GDM1 (cell line): ENCODE measurements at regions not wholly inside any gene's neighbourhood (a gene's known extent, or its start where the extent isn't known, plus 50 kb on each side); places are given as distances from the start of the nearest gene placed in this dataset.
"Not testable (repeated sequence)": the region's sequence is repeated elsewhere in the genome, so short reads cannot be mapped to it uniquely, and the experiment has no call there.

Experiments used
- DNase-seq: peaks from one replicate; lab custom pipeline; 2025; lab: John Stamatoyannopoulos, UW

DNA sequence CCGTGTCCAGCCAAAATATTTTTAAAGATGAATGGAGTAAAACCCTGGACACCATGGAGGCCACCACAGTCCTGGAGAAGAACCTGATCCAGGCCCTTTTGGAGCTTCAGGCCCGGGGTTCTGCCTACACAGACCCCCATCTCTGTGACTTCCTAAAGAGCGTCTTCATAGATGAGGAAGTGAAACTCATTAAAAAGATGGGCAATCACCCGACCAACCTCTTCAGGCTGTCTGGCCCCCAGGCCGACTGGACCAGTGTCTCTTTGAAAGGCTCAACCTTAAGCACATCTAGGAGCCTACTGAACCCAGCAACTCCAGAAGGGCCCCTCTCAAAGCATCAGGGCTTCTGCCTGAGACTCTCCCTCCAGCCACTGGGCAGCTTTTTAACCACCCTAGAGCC lies 107.9 kb upstream of the FAM174B start:
- DNase-seq, result no peak

DNA sequence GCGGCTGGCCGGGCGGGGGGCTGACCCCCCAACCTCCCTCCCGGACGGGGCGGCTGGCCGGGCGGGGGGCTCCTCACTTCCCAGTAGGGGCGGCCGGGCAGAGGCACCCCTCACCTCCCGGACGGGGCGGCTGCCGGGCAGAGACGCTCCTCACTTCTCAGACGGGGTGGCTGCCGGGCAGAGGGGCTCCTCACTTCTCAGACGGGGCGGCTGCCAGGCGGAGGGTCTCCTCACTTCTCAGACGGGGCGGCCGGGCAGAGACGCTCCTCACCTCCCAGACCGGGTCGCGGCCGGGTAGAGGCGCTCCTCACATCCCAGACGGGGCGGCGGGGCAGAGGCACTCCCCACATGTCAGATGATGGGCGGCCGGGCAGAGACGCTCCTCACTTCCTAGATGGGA lies 112.6 kb upstream of the FAM174B start:
- DNase-seq, result not testable (repeated sequence)

DNA sequence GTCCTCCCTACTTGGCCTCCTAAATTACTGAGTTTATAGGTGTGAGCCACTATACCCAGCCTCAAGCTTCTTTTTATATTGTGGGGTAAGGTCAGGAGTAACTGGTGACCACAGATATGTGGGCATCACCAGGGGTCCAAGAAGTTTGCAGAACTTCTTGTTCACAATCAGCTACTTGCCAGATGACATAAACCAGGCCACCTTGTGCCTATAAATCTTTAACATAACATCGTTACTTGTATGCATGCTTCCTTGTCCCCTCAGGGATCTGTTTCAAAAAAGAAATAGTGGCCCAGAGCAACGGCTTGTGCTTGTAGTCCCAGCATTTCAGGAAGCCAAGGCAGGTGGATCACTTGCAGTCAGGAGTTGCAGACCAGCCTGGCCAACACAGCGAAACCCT lies 115.1 kb upstream of the FAM174B start:
- no peak for DNase-seq

DNA sequence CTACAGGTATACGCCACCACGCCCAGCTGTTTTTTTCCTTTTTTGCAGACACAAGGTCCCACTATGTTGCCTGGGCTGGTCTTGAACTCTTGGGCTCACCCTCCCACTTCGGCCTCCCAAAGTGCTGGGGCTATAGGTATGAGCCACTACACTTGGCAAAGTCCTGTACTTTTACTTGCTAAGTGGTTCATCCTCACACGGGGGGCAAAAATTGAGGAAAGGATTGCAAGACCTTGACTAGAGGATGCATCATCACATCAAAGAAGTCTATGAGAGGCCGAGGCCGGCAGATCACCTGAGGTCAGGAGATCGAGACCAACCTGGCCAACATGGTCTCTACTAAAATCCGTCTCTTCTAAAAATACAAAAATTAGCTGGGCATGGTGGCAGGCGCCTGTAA lies 116.5 kb upstream of the FAM174B start:
- no peak for DNase-seq

DNA sequence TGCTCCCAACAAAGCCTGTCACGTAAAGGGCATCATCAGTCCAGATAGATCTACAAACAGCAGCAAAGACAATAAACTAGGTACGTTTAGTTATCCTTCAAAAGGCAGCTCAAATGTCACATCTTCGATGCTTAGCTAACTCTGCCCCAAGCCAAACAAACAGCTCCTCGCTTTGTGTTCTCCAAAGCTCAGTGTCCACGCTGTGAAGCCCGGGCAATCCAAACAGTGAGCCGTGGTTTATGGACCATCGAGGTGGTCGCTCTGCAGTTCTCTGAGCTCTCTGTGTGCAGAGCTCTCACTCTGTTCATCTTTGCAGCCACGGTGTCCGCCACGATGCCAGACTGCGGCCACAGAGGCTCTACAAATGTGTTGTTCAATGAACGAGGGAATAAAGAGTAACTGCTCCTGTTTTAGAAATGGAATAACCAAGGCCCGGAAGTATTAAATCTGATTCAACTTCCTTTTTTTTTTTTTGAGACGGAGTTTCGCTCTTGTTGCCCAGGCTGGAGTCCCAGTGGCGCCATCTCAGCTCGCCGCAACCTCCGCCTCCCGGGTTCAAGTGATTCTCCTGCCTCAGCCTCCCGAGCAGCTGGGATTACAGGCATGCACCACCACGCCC lies 117.2 kb upstream of the FAM174B start:
- no peak for DNase-seq

DNA sequence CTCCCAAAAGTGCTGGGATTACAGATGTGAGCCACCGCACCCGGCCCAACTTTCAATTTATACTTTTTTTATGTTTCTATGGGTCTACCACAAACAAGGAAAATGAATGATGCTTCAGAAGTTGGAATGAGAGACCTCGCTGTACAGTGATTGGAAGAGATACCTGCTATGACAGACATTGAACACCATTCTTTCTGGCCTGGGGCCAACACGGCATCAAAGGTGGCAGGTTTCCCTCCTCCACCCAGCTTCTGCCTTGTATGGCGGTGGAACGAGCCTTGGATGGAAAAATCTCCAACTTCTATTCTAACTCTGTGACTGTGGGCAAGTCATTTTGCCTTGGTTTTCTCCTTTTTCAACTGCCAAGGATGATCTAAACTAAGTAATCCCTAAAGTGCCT lies 117.8 kb upstream of the FAM174B start:
- no peak for DNase-seq

DNA sequence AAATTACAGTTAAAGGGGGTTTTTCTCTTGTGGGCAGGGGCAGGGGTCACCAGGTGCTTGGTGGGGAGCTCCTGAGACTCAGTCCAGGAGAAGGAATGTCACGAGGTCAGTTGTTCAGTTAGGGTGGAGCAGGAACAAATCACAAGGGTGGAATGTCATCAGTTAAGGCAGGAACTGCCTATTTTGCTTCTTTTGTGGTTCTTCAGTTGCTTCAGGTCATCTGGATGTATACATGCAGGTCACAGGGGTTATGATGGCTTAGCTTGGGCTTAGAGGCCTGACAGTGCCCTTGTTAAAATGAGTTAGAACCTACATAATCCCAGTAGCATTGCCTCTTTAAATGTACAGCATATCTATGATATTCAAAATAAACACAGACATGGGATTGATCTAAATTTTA lies 120.2 kb upstream of the CHD2 start:
- no peak for DNase-seq

DNA sequence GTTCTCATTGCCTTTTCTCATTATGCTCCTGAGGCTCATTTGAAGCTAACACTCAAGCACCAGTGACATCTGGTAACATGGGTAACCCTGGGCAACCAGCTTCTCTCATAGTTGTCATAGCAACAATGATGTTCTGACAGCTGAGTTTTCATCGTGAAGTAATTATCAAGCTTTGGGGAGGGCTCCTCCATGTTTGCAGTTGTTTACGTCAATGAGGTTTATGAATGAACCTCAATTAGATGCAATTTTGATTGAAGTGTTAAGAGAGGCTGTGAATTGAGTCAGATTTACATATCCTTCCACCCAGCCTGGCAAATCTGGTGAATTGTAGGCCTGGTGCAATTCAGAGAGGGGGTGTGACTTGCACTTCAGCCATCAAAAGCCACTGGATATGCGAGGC lies 119.3 kb upstream of the CHD2 start:
- DNase-seq, result no peak

DNA sequence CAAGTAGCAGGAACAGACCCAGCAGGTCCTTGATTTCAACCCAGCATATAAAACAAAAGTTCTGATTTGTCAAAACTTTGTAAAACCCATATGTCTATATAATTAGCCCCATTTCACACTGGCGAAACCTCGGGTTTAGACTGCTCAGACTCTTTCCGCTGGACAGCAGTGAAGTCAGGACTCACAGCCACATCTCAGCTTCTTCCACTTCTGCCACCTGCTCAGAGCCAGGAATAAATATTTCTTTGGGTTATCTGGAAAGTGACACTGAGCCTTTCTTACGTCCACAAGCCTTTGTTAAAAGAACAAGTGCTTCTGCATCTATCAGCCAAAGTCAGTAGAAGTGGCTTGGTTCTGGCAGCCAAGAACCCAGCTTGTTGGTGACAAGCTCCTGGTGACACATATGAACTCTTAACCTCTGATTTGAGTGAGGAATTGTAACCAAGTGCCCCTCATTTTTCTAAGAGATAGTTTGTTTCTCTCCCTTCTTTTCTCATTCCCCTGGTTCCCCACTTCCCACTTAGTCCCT lies 118.1 kb upstream of the CHD2 start:
- DNase-seq, result no peak

DNA sequence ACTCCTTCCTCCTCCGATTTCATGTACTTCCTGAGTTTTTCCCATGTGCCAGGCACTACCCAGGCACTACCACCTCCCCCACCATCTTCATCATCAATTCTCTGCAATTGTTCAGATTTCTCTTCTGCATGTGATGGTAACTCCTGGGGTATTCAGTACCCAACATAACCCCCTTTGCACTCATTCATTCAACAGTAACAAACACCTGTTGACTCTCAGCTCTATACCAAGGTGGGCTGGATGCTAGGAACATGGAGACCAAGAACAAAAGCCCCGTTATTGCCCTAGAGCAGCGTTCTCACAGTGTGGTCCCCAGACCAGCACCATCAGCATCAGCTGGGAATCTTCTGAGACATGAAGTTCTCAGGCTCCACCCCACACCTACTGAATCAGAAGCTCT lies 113.0 kb upstream of the CHD2 start:
- no peak for DNase-seq

DNA sequence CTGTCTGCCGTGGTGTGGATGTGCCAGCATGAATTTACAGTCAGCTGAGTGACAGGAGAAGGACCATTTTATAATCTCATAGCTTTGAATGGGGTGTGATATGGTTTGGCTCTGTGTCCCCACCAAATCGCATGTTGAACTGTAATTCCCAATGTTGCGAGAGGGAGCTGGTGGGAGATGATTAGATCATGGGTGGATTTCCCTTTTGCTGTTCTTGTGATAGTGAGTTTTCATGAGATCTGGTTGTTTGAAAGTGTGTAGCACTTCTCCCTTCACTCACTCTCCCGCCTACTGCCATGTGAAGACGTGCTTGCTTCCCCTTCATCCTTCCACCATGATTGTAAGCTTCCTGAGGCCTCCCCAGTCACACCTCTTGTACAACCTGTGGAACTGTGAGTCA lies 111.9 kb upstream of the CHD2 start:
- DNase-seq, result no peak

DNA sequence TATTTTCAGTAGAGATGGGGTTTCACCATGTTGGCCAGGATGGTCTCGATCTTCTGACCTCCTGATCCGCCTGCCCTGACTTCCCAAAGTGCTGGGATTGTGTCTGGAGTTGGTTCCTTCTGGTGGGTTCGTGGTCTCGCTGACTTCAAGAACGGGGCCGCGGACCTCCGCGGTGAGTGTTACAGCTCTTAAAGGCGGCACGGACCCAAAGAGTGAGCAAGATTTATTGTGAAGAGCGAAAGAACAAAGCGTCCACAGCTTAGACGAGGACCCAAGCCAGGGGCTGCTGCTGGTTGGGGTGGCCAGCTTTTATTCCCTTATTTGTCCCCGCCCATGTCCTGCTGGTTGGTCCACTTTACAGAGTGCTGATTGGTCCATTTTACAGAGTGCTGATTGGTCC lies 111.3 kb upstream of the CHD2 start:
- DNase-seq, result not testable (repeated sequence)

DNA sequence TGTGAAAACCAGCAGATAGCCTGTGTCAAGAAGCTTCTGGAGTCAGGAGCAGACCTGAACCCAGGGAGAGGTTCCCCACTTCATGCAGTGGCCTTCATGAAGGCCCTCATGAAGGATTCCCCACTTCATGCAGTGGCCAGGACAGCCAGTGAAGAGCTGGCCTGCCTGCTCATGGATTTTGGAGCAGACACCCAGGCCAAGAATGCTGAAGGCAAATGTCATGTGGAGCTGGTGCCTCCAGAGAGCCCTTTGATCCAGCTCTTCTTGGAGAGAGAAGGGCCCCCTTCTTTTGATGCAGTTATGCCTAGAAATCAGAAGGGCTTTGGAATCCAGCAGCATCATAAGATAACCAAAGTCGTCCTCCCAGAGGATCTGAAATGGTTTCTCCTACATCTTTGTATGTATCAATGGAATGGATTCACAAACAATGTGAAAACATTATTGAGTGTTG lies 103.9 kb upstream of the CHD2 start:
- DNase-seq, result no peak

DNA sequence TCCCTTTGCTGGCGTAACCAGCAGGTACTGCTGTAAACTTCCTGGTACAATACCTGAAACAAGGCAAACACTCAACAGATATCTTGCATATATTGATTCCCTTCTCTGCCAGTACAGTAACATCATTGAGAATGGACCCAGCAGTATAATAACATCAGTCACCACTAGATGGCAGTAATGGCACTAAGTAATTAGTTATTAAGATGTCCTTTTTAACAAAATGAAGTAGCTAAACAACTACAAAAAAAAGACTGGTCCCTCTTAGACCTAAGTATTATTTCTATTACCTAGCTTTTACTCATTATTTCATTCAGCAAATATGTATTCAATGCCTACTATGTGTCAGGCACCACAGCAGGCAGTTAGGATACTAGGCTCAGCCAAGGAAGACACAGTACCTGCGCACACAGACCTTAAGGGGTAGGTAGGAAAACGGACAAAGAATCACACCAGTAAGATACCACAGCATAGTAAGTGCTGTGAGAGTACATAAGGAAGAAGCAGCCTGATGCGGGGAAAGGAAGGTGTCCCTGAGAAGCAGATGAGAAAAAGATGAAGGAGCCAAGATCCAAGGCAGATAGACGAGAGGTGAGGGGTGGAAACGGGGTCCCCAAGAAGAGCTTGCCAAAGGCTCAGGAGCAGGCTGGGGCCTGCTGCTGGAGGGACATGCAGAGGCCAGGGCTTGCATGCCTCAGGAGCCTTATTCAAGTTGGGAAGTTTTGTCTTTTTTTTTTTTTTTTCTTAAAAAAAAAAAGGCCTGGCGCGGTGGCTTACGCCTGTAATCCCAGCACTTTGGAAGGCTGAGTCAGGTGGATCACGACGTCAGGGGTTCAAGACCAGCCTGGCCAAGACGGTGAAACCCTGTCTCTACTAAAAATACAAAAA lies 102.7 kb upstream of the CHD2 start:
- DNase-seq, result peak; percentile 33

DNA sequence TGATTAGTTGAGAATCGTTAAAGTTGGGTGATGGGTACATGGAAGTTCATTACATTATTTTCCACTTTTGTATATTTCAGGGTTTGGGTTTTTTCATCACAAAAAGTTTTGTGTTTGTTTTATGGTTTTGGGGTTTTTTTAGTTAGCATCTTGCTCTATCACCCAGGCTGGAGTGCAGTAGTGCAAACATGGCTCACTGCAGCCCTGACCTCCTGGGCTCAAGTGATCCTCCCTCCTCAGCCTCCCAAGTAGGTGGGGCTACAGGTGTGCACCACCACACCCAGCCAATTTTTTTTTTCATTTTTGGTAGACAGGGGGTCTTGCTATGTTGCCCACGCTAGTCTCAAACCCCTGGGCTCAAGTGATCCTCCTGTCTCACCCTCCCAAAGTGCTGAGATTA lies 100.1 kb upstream of the CHD2 start:
- no peak for DNase-seq

DNA sequence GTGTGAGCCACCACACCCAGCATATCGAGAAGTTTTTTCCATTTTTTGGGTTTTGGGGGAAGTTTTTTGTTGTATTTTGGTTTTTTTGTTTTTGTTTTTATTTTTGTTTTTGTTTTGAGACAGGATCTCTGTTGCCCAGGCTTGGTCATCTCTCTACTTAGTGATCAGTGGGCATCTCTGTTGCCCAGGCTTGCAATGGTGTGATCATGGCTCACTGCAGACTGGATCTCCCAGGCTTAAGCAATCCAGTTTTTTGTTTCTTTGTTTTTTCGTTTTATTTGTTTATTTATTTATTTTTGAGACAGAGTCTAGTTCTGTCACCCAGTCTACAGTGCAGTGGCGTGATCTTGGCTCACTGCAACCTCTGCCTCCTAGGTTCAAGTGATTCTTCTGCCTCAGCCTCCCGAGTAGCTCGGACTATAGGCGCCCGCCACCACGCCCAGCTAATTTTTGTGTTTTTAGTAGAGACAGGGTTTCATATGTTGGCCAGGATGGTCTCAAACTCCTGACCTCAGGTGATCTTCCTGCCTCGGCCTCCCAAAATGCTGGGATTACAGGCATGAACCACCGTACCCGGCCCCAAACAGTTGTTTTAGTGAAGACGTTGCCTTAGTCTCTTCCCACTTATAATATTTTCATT lies 99.6 kb upstream of the CHD2 start:
- DNase-seq, result not testable (repeated sequence)

DNA sequence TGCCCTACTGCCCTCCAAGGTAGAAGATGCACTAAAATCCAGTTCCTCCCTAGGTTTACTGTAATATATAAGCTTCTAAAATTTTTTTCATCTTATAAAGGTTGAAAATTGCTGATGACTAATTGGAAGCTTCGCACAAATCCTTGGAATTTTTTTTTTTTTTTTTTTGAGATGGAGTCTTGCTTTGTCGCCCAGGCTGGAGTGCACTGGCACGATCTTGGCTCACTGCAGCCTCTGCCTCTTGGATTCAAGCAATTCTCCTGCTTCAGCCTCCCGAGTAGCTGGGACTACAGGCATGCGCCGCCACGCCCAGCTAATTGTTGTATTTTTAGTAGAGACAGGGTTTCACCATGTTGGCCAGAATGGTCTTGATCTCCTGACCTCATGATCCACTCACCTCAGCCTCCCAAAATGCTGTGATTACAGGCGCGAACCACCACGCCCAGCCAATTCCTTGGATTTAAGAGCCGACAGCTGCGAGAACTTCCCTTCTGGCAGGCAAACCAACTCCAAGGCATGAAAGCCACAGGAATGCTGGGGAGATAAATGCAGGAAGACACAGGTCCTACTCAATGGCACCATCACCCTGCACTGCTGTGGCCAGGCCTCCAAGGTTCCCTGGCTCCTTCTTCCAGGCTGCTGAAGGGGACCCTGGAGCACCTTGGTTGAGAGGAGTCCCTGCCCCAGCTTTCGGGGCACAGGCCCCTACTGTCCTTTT lies 98.9 kb upstream of the CHD2 start:
- not testable (repeated sequence) for DNase-seq

DNA sequence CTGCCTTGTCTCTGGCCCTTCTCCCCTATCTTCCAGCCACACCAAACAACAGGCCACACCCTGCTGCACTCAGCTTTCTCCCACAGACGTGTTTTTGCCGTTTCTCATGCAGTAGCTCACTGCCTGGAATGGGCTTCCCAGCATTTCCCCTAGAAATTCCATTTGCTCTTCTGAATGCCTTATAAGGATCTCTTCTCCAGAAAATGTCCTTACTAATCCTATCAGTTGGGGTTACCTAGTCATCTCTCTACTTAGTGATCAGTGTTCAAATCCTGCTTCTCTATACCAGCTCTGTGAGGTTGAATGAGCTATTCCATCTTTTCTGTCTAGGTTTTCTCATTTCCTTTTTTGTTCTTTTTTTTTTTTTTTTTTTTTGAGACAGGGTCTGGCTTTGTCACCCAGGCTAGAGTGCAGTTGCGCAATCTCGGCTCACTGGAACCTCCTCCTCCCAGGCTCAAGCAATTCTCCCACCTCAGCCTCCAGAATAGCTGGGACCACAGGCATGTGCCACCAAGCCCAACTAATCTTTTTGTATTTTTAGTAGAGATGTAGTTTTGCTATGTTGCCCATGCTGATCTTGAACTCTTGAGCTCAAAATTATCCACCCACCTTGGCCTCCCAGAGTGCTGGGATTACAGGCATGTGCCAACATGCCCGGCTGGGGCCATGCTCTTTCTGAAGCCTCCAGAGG lies 98.2 kb upstream of the CHD2 start:
- no peak for DNase-seq

DNA sequence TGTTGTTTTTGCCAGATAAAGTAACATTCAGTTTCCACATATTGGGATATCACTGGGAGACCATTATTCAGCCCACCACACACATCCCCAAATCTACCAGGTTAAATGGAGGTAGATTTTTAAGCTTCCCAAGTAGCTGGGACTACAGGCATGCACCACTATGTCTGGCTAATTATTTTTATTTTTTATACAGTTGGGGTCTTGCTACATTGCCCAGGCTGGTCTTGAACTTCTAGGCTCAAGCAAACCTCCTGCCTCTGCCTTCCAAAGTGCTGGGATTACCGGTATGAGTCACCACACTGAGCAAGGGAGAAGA lies 96.6 kb upstream of the CHD2 start:
- DNase-seq, result no peak

DNA sequence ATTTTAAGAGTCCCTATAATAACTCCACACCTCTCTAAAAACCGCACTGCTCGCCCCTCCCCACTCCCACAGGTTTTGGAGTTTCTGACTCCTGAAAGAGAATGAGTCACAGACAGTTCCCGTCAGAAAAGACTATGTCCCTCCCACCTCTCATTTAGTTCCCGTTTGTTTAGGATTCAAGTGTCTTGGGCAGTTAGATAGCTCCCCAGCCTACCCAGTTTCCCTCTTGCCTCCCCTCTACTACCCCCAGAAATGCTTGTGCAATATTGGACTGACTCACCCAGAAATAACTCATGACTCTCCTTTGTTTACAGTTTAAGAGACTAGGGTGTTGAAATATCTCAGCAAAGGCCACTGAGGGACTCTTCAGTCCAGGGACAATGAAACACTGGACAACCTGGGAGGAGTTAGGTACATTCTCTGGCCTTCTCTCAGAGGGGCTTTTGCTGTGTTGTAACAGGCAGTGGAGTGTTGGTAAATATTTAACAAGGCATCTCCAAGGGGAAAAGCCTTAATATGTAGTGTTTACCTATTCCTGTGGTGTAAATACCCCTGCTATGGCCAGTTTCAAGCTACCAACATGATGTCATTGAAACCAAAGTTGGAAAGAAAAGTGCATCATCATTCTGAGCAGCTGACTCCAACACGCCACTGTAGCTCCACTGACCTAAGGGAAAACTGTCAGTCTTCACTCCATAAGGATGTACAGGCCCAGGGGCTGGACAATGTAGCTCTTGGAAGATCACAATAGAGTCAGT lies 96.1 kb upstream of the CHD2 start:
- peak; percentile 79 for DNase-seq

DNA sequence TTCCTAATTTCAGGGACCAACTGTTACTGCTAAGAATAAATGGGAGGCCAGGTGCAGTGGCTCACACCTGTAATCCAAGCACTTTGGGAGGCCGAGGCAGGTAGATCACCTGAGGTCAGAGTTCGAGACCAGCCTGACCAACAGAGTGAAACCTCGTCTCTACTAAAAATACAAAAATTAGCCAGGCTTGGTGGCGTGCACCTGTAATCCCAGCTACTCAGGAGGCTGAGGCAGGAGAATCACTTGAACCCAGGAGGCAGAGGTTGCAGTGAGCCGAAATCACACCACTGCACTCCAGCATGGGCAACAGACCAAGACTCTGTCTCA lies 95.6 kb upstream of the CHD2 start:
- DNase-seq, result not testable (repeated sequence)
